Panc1 (cell line): ENCODE measurements at regions not wholly inside any gene's neighbourhood (a gene's known extent, or its start where the extent isn't known, plus 50 kb on each side); places are given as distances from the start of the nearest gene placed in this dataset.

Experiments
- POLR2AphosphoS5 ChIP-seq: IDR thresholded peaks from 2 replicates; pipeline ENCODE4 v1.6.1; 2012; ENCODE audit warnings: mild to moderate bottlenecking, low read depth, low read length, moderate library complexity
- TF ChIP-seq, protein P1 (sequence below): fragments of 450-650 bp; IDR thresholded peaks from 2 replicates; pipeline ENCODE4 v1.5.1; 2017; ENCODE audit warnings: mild to moderate bottlenecking

DNA sequence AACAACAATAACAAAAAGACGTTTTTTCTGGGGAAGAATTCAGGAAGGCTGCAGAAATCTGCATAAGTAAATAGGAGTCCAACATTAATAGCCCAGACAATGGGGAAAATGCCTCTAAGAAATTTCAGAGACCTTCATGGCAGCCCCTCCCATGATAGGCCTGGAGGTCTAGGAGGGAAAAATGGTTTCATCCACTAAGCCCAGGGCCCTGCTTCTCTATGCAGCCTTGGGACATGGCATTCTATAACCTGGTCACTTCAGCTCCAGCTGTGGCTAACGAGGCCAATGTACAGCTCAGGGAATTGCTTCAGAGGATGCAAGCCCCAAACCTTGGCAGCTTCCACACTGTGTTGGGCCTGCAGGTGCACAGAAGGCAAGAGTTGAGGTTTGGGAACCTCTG lies 125.6 kb upstream of the GMNC start:
- TF ChIP-seq POLR2AphosphoS5 = no peak
- TF ChIP-seq, protein P1, sequence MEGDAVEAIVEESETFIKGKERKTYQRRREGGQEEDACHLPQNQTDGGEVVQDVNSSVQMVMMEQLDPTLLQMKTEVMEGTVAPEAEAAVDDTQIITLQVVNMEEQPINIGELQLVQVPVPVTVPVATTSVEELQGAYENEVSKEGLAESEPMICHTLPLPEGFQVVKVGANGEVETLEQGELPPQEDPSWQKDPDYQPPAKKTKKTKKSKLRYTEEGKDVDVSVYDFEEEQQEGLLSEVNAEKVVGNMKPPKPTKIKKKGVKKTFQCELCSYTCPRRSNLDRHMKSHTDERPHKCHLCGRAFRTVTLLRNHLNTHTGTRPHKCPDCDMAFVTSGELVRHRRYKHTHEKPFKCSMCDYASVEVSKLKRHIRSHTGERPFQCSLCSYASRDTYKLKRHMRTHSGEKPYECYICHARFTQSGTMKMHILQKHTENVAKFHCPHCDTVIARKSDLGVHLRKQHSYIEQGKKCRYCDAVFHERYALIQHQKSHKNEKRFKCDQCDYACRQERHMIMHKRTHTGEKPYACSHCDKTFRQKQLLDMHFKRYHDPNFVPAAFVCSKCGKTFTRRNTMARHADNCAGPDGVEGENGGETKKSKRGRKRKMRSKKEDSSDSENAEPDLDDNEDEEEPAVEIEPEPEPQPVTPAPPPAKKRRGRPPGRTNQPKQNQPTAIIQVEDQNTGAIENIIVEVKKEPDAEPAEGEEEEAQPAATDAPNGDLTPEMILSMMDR = no peak
